Amniotic epithelial cell (primary cell): ENCODE measurements at regions not wholly inside any gene's neighbourhood (a gene's known extent, or its start where the extent isn't known, plus 50 kb on each side); places are given as distances from the start of the nearest gene placed in this dataset.
A peak's percentile ranks its signal among the peaks of the same experiment; 100 is the strongest.
"Not testable (repeated sequence)": the region's sequence is repeated elsewhere in the genome, so short reads cannot be mapped to it uniquely, and the experiment has no call there.

Experiments used
- DNase-seq: peaks from one replicate; pipeline ENCODE4 v3.0.0-alpha.2; 2010; ENCODE audit warnings: low read depth

GRCh38 chr7:73918926-73919693, 58.2 kb downstream of the TMEM270 start:
- no peak for DNase-seq

GRCh38 chr7:73919694-73920375, 58.9 kb downstream of the TMEM270 start:
- no peak for DNase-seq

GRCh38 chr7:73920406-73921134, 59.6 kb downstream of the TMEM270 start:
- DNase-seq, result no peak

GRCh38 chr7:73921623-73922528, 60.9 kb downstream of the TMEM270 start:
- no peak for DNase-seq

GRCh38 chr7:73928644-73929043, 67.7 kb downstream of the TMEM270 start:
- not testable (repeated sequence) for DNase-seq

- DNase-seq, result no peak
Measured at GRCh38 chr7:73931502-73931901, 70.5 kb downstream of the TMEM270 start.

- DNase-seq, result no peak
Measured at GRCh38 chr7:73932364-73932763, 71.4 kb downstream of the TMEM270 start.

- peak; percentile 1 for DNase-seq
Measured at GRCh38 chr7:73933091-73933490, 72.1 kb downstream of the TMEM270 start.

GRCh38 chr7:73936967-73937366, 76.0 kb downstream of the TMEM270 start:
- DNase-seq, result no peak

- DNase-seq, result not testable (repeated sequence)
Measured at GRCh38 chr7:73937650-73938049, 76.7 kb downstream of the TMEM270 start.

- DNase-seq, result no peak
Measured at GRCh38 chr7:73939528-73939927, 78.6 kb downstream of the TMEM270 start.

GRCh38 chr7:73940701-73941238, 79.8 kb downstream of the TMEM270 start:
- no peak for DNase-seq

- DNase-seq, result peak; percentile 30
Measured at GRCh38 chr7:73941836-73942551, 81.0 kb downstream of the TMEM270 start.

- no peak for DNase-seq
Measured at GRCh38 chr7:73945022-73945421, 83.0 kb upstream of the ELN start.

GRCh38 chr7:73948287-73948686, 79.7 kb upstream of the ELN start:
- no peak for DNase-seq

- DNase-seq, result no peak
Measured at GRCh38 chr7:73952266-73952665, 75.7 kb upstream of the ELN start.

GRCh38 chr7:73954181-73954580, 73.8 kb upstream of the ELN start:
- DNase-seq, result no peak

GRCh38 chr7:73954861-73955260, 73.1 kb upstream of the ELN start:
- DNase-seq, result no peak

GRCh38 chr7:73960548-73960947, 67.4 kb upstream of the ELN start:
- DNase-seq, result no peak

GRCh38 chr7:73961991-73962390, 66.0 kb upstream of the ELN start:
- not testable (repeated sequence) for DNase-seq

- DNase-seq, result no peak
Measured at GRCh38 chr7:73963252-73963822, 64.6 kb upstream of the ELN start.
